GM13977 (cell line): ENCODE measurements at regions not wholly inside any gene's neighbourhood (a gene's known extent, or its start where the extent isn't known, plus 50 kb on each side); places are given as distances from the start of the nearest gene placed in this dataset.

Experiments used
- DNase-seq: peaks from one replicate; pipeline ENCODE4 v3.0.0; 2012; ENCODE audit warnings: low spot score
- CTCF ChIP-seq: IDR thresholded peaks from 2 replicates; pipeline ENCODE4 v1.5.1; 2012; ENCODE audit warnings: mild to moderate bottlenecking, control low read depth; ENCODE audit not compliant: insufficient read depth; ENCODE audit errors: extremely low read depth, missing control alignments
- in situ Hi-C: fragments of 300-500 bp; cut with MboI; formaldehyde crosslinking; loops from one replicate; pipeline ENCODE4 v1.12.0; 2022; ENCODE audit warnings: low sequenced_read_pairs, low pct_unique_long_range_greater_than_20kb, mixed read lengths, inconsistent platforms; ENCODE audit not compliant: unreplicated experiment

- in situ Hi-C loops = no loop called here
- TF ChIP-seq CTCF = no peak
- DNase-seq = no peak
Observed at GRCh38 chr1:2948001-2948750, 73.1 kb upstream of the ACTRT2 start.

DNA sequence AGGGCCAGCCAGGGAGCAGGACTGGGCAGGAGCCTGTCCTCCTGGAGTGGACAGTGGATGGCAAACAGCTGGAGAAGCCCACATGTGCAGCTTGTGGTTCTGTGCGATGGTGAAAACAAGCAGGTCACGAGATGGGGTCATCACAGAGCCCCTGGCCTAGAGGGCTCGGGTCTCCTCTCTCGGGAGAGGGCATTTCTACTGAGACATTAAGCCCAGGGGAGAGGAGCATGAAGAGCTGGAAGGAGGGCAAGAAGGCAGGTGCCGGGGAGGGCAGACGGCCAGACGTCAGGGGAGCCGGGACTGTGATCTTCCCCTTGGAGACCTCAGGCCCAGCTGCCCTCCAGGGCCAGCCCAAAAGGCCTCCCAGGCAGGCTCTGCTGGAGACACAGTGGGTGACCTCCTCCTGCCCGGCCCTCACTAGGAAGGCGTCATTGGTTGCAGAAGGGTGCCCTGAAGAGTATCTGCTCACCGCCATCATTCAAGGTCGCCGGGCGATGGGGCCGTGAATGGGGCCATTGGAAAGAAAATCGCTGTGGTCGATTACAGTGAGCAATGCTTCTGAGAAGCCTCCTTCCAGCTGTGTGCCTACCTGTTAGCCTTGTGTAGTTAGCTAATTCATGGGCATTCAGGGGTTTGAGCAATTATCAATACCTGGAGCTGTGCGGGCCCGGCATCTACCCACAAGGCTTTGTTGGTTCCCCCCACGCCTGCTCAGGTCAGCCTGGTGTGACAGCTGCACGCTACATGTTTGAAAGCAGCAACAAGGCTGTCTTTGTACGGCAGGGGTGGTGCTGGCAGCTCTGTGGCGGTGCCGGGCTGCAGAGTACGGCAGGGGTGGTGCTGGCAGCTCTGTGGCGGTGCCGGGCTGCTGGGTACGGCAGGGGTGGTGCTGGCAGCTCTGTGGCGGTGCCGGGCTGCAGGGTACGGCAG, 72.3 kb upstream of the ACTRT2 start:
- TF ChIP-seq CTCF = no peak
- in situ Hi-C loops = no loop called here
- DNase-seq = no peak

- TF ChIP-seq CTCF = no peak
- in situ Hi-C loops = no loop called here
- DNase-seq = no peak
Observed at GRCh38 chr1:2949966-2950925, 71.0 kb upstream of the ACTRT2 start.

DNA sequence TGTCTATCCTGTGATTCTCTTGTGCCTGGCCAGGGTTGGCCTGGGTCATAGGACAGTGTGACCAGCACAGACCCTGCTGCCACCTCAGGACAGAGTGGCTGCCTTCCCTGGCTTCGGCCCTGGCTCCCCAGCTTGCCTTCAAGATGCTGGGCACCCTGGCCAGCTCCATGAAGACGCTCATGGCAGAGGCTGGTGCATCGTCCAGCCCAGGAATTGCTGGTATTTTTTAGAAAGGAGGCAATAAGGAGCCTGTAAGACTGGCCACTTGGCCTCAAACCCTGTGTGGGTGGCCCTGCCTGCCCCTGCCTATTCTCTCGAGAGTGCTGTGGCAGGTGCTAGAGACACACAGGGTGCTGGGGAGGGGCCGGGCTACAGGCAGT, 70.4 kb upstream of the ACTRT2 start:
- in situ Hi-C loops = no loop called here
- TF ChIP-seq CTCF = no peak
- no peak for DNase-seq

- in situ Hi-C loops = no loop called here
- no peak for DNase-seq
- no peak for TF ChIP-seq CTCF
Observed at GRCh38 chr1:2951856-2952255, 69.4 kb upstream of the ACTRT2 start.

DNA sequence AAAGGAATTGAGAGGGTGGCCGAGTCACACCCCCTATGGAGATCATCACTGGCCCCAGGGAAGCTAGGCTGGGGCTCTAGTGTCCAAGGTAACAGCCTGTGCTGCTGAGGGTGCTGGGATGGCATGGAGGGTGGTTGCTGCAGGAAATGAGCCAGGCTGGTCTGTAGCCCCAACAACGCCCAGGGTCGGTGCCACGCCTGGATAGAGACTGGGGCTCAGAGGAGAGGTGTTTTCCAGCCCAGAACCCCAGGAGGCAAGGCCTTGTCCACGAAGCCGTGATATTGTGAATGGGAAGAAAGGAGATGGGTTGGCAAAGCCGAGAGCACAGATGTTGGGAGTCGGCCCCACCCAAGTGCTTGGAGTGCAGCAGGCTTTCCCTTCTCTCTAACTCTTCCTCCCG, 68.9 kb upstream of the ACTRT2 start:
- no peak for TF ChIP-seq CTCF
- in situ Hi-C loops = no loop called here
- no peak for DNase-seq
